HG02642 (cell line): ENCODE measurements at regions not wholly inside any gene's neighbourhood (a gene's known extent, or its start where the extent isn't known, plus 50 kb on each side); places are given as distances from the start of the nearest gene placed in this dataset.

ENCODE experiments used
- ATAC-seq: cut with Tn5 transposase; IDR thresholded peaks from one replicate; pipeline ENCODE4 v1.9.1; 2021; ENCODE audit warnings: mild to moderate bottlenecking; ENCODE audit not compliant: unreplicated experiment, poor library complexity

- no peak for ATAC-seq
Observed at GRCh38 chr17:79242873-79243602, 168.4 kb downstream of the ENGASE start.

GRCh38 chr17:79242393-79242792 lies 167.8 kb downstream of the ENGASE start:
- ATAC-seq = no peak

- ATAC-seq = no peak
Observed at GRCh38 chr17:79241616-79242015, 167.0 kb downstream of the ENGASE start.

GRCh38 chr17:79239205-79239604 lies 164.6 kb downstream of the ENGASE start:
- ATAC-seq = no peak

GRCh38 chr17:79237448-79238053 lies 162.9 kb downstream of the ENGASE start:
- no peak for ATAC-seq

GRCh38 chr17:79235808-79236207 lies 161.2 kb downstream of the ENGASE start:
- no peak for ATAC-seq

- ATAC-seq = no peak
Observed at GRCh38 chr17:79233916-79234551, 159.4 kb downstream of the ENGASE start.

- no peak for ATAC-seq
Observed at GRCh38 chr17:79232957-79233356, 158.3 kb downstream of the ENGASE start.

GRCh38 chr17:79231766-79232287 lies 157.2 kb downstream of the ENGASE start:
- ATAC-seq = no peak

- no peak for ATAC-seq
Observed at GRCh38 chr17:79230576-79230975, 156.0 kb downstream of the ENGASE start.

GRCh38 chr17:79226037-79226436 lies 151.4 kb downstream of the ENGASE start:
- ATAC-seq = no peak

GRCh38 chr17:79224903-79225302 lies 150.3 kb downstream of the ENGASE start:
- no peak for ATAC-seq

GRCh38 chr17:79224476-79224875 lies 149.9 kb downstream of the ENGASE start:
- no peak for ATAC-seq

GRCh38 chr17:79223953-79224352 lies 149.3 kb downstream of the ENGASE start:
- ATAC-seq = no peak

- ATAC-seq = no peak
Observed at GRCh38 chr17:79223471-79223870, 148.8 kb downstream of the ENGASE start.

GRCh38 chr17:79221597-79221996 lies 147.0 kb downstream of the ENGASE start:
- no peak for ATAC-seq

- no peak for ATAC-seq
Observed at GRCh38 chr17:79220713-79221291, 146.2 kb downstream of the ENGASE start.

- ATAC-seq = no peak
Observed at GRCh38 chr17:79220201-79220712, 145.6 kb downstream of the ENGASE start.

- no peak for ATAC-seq
Observed at GRCh38 chr17:79219208-79219935, 144.7 kb downstream of the ENGASE start.

- ATAC-seq = no peak
Observed at GRCh38 chr17:79218825-79219200, 144.2 kb downstream of the ENGASE start.
